ENCODE measurements at regions not wholly inside any gene's neighbourhood (a gene's known extent, or its start where the extent isn't known, plus 50 kb on each side); places are given as distances from the start of the nearest gene placed in this dataset.

DNA sequence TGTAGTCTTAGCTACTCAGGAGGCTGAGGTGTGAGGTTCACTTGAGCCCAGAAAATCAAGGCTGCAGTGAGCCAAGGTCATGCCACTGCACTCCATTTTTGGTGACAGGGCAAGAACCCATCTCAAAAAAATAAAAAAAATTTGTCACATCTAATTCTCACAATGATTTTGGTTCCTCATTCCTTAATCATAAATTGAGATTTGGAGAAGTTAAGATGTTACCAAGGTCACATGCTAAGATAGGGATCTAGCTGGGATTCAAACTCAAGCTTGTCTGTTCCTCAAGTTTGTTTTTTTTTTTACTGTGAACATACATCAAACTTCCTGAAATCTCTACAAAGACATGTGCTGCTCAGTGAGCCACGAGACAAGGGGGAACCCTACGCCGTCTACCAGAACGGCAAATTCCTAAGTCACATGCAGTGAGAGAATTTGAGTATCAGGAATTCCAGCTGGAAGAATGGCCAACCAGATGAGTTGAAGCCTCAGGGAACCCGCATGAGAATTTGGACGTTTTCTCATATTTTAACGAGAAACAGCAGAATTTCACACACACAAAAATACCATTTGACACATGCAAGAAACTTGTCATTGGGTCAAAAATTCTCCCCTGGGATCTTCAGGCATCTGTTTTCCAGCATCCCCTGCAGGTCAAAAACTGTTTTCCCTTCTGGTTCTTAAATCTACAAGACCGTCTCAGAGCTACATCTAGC, 414.1 kb upstream of the GOT2 start:
- Histone ChIP-seq H3K36me3 (no peaks in the 10 kb centered on the region), H3K9me3 (no peaks in the 10 kb centered on the region), H3K4me1 (no peaks in the 10 kb centered on the region), H3K27ac (no peak overlapping the region), H3K4me3 (no peak overlapping the region), H3K27me3 (no peaks in the 10 kb centered on the region)
- DNase-seq, result no peak
- TF ChIP-seq POLR2A (IDR thresholded peaks at IDR 0.05) (no peak), CTCF (IDR thresholded peaks at IDR 0.05 in 4 of 5, conservative IDR thresholded peaks at IDR 0.05 in 1 of 5) (no peak)
- no peak for ATAC-seq
- in situ Hi-C loops (cut with MboI; ENCODE audit: low sequenced_read_pairs in 4 of 4) (no loop called here), intact Hi-C loops (cut with DNase I; ENCODE audit: low total_unique reads) (no loop called here)

DNA sequence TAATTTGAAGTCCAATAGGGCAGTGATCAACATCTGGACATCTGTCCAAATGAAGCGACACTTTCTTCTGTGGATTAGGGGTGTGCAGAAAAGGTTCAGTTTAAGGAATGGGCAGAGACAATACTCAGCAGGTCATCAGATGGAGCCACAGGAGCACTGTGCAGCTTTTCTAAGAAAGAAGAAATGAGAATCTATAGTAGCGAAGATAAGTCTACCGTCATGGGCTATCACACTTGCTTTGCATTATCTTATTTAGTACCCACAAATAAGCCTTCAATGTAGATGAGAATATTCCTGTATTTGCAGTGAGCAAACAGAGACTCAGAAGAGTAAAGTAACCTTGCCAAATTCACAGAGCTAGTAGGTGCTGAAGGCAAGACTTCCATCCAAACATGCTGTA, 412.0 kb upstream of the GOT2 start:
- no peak for ATAC-seq
- TF ChIP-seq CTCF (IDR thresholded peaks at IDR 0.05 in 4 of 5, conservative IDR thresholded peaks at IDR 0.05 in 1 of 5) (no peak), POLR2A (IDR thresholded peaks at IDR 0.05) (no peak)
- in situ Hi-C loops (cut with MboI; ENCODE audit: low sequenced_read_pairs in 4 of 4), result no loop called here
- no peak overlapping the region for H3K27ac ChIP-seq
- no peaks in the 10 kb centered on the region for H3K4me1 ChIP-seq
- H3K27me3 ChIP-seq, result no peaks in the 10 kb centered on the region
- no peak for DNase-seq
- intact Hi-C loops (cut with DNase I; ENCODE audit: low total_unique reads), result no loop called here
- H3K36me3 ChIP-seq, result no peaks in the 10 kb centered on the region
- H3K4me3 ChIP-seq, result no peak overlapping the region
- H3K9me3 ChIP-seq, result no peaks in the 10 kb centered on the region

- no peaks in the 10 kb centered on the region for H3K36me3 ChIP-seq
- ATAC-seq, result no peak
These were observed 410.7 kb upstream of the GOT2 start for GRCh38 chr16:59144841-59145240.

DNA sequence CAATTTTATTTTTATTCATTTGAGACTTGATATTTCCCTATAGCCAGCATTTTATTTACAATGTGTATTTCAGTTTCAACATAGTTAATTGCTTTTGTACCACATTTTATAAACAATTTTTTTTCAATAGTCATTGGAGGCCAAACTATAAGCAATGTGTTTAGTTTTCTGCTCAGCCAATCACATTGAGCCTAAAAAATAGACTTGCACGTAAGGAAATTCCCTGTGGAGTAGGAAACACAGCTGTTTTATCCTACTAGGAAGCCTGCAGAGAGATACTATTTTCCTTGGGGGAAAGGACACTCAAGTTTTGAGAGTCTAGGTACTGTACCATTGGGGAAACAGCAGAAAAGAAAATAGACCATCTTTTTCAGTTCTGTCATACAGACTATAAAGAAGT, 410.2 kb upstream of the GOT2 start:
- no peaks in the 10 kb centered on the region for H3K9me3 ChIP-seq
- no peaks in the 10 kb centered on the region for H3K27me3 ChIP-seq
- intact Hi-C loops (cut with DNase I; ENCODE audit: low total_unique reads), result no loop called here
- H3K27ac ChIP-seq, result no peak overlapping the region
- H3K36me3 ChIP-seq, result no peaks in the 10 kb centered on the region
- H3K4me1 ChIP-seq, result no peaks in the 10 kb centered on the region
- in situ Hi-C loops (cut with MboI; ENCODE audit: low sequenced_read_pairs in 4 of 4), result no loop called here
- no peak overlapping the region for H3K4me3 ChIP-seq
- ATAC-seq (no peak), DNase-seq (no peak)
- no peak for TF ChIP-seq POLR2A (IDR thresholded peaks at IDR 0.05)
- no peak for TF ChIP-seq CTCF (IDR thresholded peaks at IDR 0.05 in 4 of 5, conservative IDR thresholded peaks at IDR 0.05 in 1 of 5)

More at GRCh38 chr16:59144841-59145240, 410.7 kb upstream of the GOT2 start:
- Histone ChIP-seq H3K4me1 (no peaks in the 10 kb centered on the region), H3K9me3 (no peaks in the 10 kb centered on the region), H3K27me3 (no peaks in the 10 kb centered on the region), H3K27ac (no peak overlapping the region), H3K4me3 (no peak overlapping the region)
- in situ Hi-C loops (cut with MboI; ENCODE audit: low sequenced_read_pairs in 4 of 4), result no loop called here
- TF ChIP-seq CTCF (IDR thresholded peaks at IDR 0.05 in 4 of 5, conservative IDR thresholded peaks at IDR 0.05 in 1 of 5), result no peak
- no peak for TF ChIP-seq POLR2A (IDR thresholded peaks at IDR 0.05)
- DNase-seq, result no peak
- intact Hi-C loops (cut with DNase I; ENCODE audit: low total_unique reads), result no loop called here

- Histone ChIP-seq H3K9me3 (no peaks in the 10 kb centered on the region), H3K36me3 (no peaks in the 10 kb centered on the region), H3K4me3 (no peak overlapping the region), H3K27me3 (no peaks in the 10 kb centered on the region), H3K27ac (no peak overlapping the region), H3K4me1 (peaks cover 0 to 11% of the 10 kb centered on the region in 2 donors)
- DNase-seq, result no peak
- no peak for ATAC-seq
- intact Hi-C loops (cut with DNase I; ENCODE audit: low total_unique reads) (no loop called here), in situ Hi-C loops (cut with MboI; ENCODE audit: low sequenced_read_pairs in 4 of 4) (no loop called here)
- TF ChIP-seq POLR2A (IDR thresholded peaks at IDR 0.05), result no peak
- no peak for TF ChIP-seq CTCF (IDR thresholded peaks at IDR 0.05 in 4 of 5, conservative IDR thresholded peaks at IDR 0.05 in 1 of 5)
These were observed 392.4 kb upstream of the GOT2 start for GRCh38 chr16:59126486-59126885.
